K562 (cell line): ENCODE measurements at regions not wholly inside any gene's neighbourhood (a gene's known extent, or its start where the extent isn't known, plus 50 kb on each side); places are given as distances from the start of the nearest gene placed in this dataset.

ENCODE experiments used
- ATAC-seq: fragments of 200-7000 bp; cut with Tn5 transposase; 3 replicates; pipeline ENCODE4 v1.9.1; 2020; ENCODE audit warnings: moderate library complexity
- BruUV-seq: library from RNA; stranded (reverse); fragments of 400-500 nt; replicated peaks from 2 replicates; lab custom pipeline; 2021; lab: Mats Ljungman, UMichigan
- CTCF ChIA-PET: fragments of 300-600 bp; formaldehyde crosslinking; extraction: SDS; loops from one replicate; lab custom pipeline; 2021; ENCODE audit warnings: low intra/inter-chr PET ratio; lab: Yijun Ruan, JAX
- POLR2A ChIA-PET: fragments of 300-600, 350-650 bp; sonication (Branson Sonifier 250); formaldehyde crosslinking; extraction: SDS; loops from one replicate; lab custom pipeline; 2021; ENCODE audit warnings: antibody characterized with exemption, inconsistent platforms; lab: Yijun Ruan, JAX
- DNase-seq, 4 experiments: peaks; one replicate each; pipeline versions ENCODE4 v3.0.0 to v3.0.0-alpha.2; 2011 to 2018; ENCODE audit warnings: low spot score in 3 of 4, mixed read lengths in 3 of 4; ENCODE audit errors: extremely low read depth in 1 of 4
- FAIRE-seq: peaks from 2 replicates; lab custom pipeline; 2011; peaks lifted over from hg19 to GRCh38; lab: Jason Lieb, UNC
- H2AFZ ChIP-seq: 2 replicates; pipeline ENCODE4 v1.6.0; 2011; ENCODE audit warnings: low read depth, low read length, control low read depth, inconsistent platforms
- H3K27ac ChIP-seq: fragments of 200-600 bp; 3 replicates; pipeline ENCODE4 v1.8.0; 2011; ENCODE audit warnings: low read depth, mild to moderate bottlenecking, control low read depth, inconsistent platforms, low read length, moderate library complexity, mixed read lengths; ENCODE audit errors: extremely low read depth
- H3K27me3 ChIP-seq, 2 experiments: fragments of 300-600 bp in 1 of 2; 2 replicates in 1 of 2; 3 replicates in 1 of 2; pipeline versions ENCODE4 v1.6.0 to v1.8.0; 2011; ENCODE audit warnings: inconsistent platforms in 2 of 2, low read length in 2 of 2, mild to moderate bottlenecking in 1 of 2, mixed read lengths in 1 of 2, moderate library complexity in 1 of 2; ENCODE audit not compliant: control insufficient read depth in 2 of 2, insufficient read depth in 2 of 2
- H3K36me3 ChIP-seq: fragments of 300-600 bp; 3 replicates; pipeline ENCODE4 v1.8.0; 2011; ENCODE audit warnings: mild to moderate bottlenecking, low read length, inconsistent platforms; ENCODE audit not compliant: control insufficient read depth, insufficient read depth
- H3K4me1 ChIP-seq, 2 experiments: fragments of 200-600 bp in 1 of 2; replicated peaks in 1 of 2; 2 replicates in 1 of 2; 3 replicates in 1 of 2; pipeline versions ENCODE4 v1.5.1 to v1.8.0; 2011; ENCODE audit warnings: inconsistent platforms in 2 of 2, low read length in 2 of 2, mild to moderate bottlenecking in 1 of 2, mixed read lengths in 1 of 2, moderate library complexity in 1 of 2; ENCODE audit not compliant: control insufficient read depth in 2 of 2, insufficient read depth in 2 of 2
- H3K4me2 ChIP-seq: 2 replicates; pipeline ENCODE4 v1.6.1; 2011; ENCODE audit warnings: low read length, control low read depth, inconsistent platforms, mixed read lengths; ENCODE audit not compliant: insufficient read depth
- H3K4me3 ChIP-seq: fragments of 200-600 bp; sonication (generic), shearing (Covaris generic); 2 replicates; pipeline ENCODE4 v1.5.1; 2016; ENCODE audit warnings: control low read depth, inconsistent platforms
- H3K79me2 ChIP-seq: fragments of 200-600 bp; 3 replicates; pipeline ENCODE4 v1.8.0; 2011; ENCODE audit warnings: low read length, inconsistent platforms; ENCODE audit not compliant: control insufficient read depth, insufficient read depth
- H3K9ac ChIP-seq, 2 experiments: 2 replicates each; pipeline versions ENCODE4 v1.6.0 to v1.6.1; 2011; ENCODE audit warnings: low read depth in 2 of 2, low read length in 2 of 2, control low read depth in 1 of 2, inconsistent platforms in 1 of 2, mild to moderate bottlenecking in 1 of 2, mixed read lengths in 1 of 2; ENCODE audit not compliant: insufficient read depth in 1 of 2
- H3K9me1 ChIP-seq: one replicate; pipeline ENCODE4 v1.6.0; 2011; ENCODE audit warnings: inconsistent platforms, mild to moderate bottlenecking, low read length, moderate library complexity; ENCODE audit not compliant: control insufficient read depth, insufficient read depth
- H3K9me3 ChIP-seq: replicated peaks from 2 replicates; pipeline ENCODE4 v1.5.1; 2011; ENCODE audit warnings: low read depth, low read length, inconsistent platforms; ENCODE audit not compliant: control insufficient read depth, insufficient read depth
- H4K20me1 ChIP-seq: replicated peaks from 2 replicates; pipeline ENCODE4 v1.6.1; 2011; ENCODE audit warnings: low read length, inconsistent platforms, mixed read lengths; ENCODE audit not compliant: control insufficient read depth, insufficient read depth
- ASH1L ChIP-seq: fragments of 450-650 bp; IDR thresholded peaks from 2 replicates; pipeline ENCODE4 v1.6.1; 2018; ENCODE audit warnings: borderline replicate concordance, mild to moderate bottlenecking, low read depth; ENCODE audit not compliant: partially characterized antibody
- HCFC1 ChIP-seq: IDR thresholded peaks from 2 replicates; pipeline ENCODE4 v1.6.1; 2012; ENCODE audit warnings: low read depth, low read length, improper control_type of control experiment
- HMG20A ChIP-seq: fragments of 450-650 bp; formaldehyde crosslinking; conservative IDR thresholded peaks from 2 replicates; pipeline ENCODE4 v1.4.0; 2020; ENCODE audit warnings: mild to moderate bottlenecking, mixed read lengths
- HNRNPUL1 ChIP-seq: fragments of 200-400 bp; formaldehyde crosslinking; IDR thresholded peaks from 2 replicates; pipeline ENCODE4 v1.6.1; 2017; ENCODE audit warnings: low read length
- MAFK ChIP-seq: IDR thresholded peaks from 2 replicates; pipeline ENCODE4 v1.6.1; 2011; ENCODE audit warnings: low read length, improper control_type of control experiment
- NEUROD1 ChIP-seq: fragments of 150-350 bp; IDR thresholded peaks from 2 replicates; pipeline ENCODE4 v1.6.1; 2014; ENCODE audit warnings: borderline replicate concordance, low read length, low read depth; ENCODE audit not compliant: partially characterized antibody
- RAD51 ChIP-seq: fragments of 450-650 bp; IDR thresholded peaks from 2 replicates; pipeline ENCODE4 v1.7.1; 2016; ENCODE audit warnings: low read depth, mild to moderate bottlenecking, borderline replicate concordance
- RCOR1 ChIP-seq, 2 experiments: IDR thresholded peaks; 2 replicates each; pipeline ENCODE4 v1.6.1; 2012; ENCODE audit warnings: low read depth in 2 of 2, low read length in 2 of 2, borderline replicate concordance in 1 of 2, improper control_type of control experiment in 1 of 2
- SMAD3 ChIP-seq: fragments of 450-650 bp; formaldehyde crosslinking; conservative IDR thresholded peaks from 2 replicates; pipeline ENCODE4 v1.4.0; 2020; ENCODE audit warnings: mild to moderate bottlenecking
- SMARCC2 ChIP-seq: fragments of 450-650 bp; IDR thresholded peaks from 2 replicates; pipeline ENCODE4 v1.6.1; 2017; ENCODE audit warnings: antibody characterized with exemption, moderate library complexity, mild to moderate bottlenecking, low read depth
- SRSF3 ChIP-seq: fragments of 200-400 bp; formaldehyde crosslinking; IDR thresholded peaks from 2 replicates; pipeline ENCODE4 v1.6.1; 2016; ENCODE audit warnings: mild to moderate bottlenecking, low read length, moderate library complexity; ENCODE audit not compliant: insufficient read depth
- USF1 ChIP-seq: sonication (generic); formaldehyde crosslinking; IDR thresholded peaks from 2 replicates; pipeline ENCODE4 v1.9.0; 2022; ENCODE audit warnings: mild to moderate bottlenecking, missing genetic modification reagents
- ZC3H4 ChIP-seq: sonication (generic); formaldehyde crosslinking; IDR thresholded peaks from 2 replicates; pipeline ENCODE4 v1.9.0; 2021; ENCODE audit warnings: missing genetic modification reagents, borderline replicate concordance
- ZNF282 ChIP-seq: sonication (generic); formaldehyde crosslinking; IDR thresholded peaks from 2 replicates; pipeline ENCODE4 v1.8.1; 2023; ENCODE audit warnings: missing genetic modification reagents
- ZNF3 ChIP-seq: fragments of 250-450 bp; sonication (Bioruptor Pico); IDR thresholded peaks from 2 replicates; pipeline ENCODE4 v1.5.0; 2021; ENCODE audit warnings: mild to moderate bottlenecking, moderate library complexity
- ZNF311 ChIP-seq: fragments of 250-450 bp; sonication (Bioruptor Pico); IDR thresholded peaks from 2 replicates; pipeline ENCODE4 v1.4.0; 2020; ENCODE audit warnings: mild to moderate bottlenecking, moderate library complexity
- ZNF445 ChIP-seq: fragments of 250-450 bp; sonication (Bioruptor Pico); IDR thresholded peaks from 2 replicates; pipeline ENCODE4 v1.4.0; 2020; ENCODE audit warnings: low read depth, mild to moderate bottlenecking, moderate library complexity
- ZNF592 ChIP-seq: fragments of 450-650 bp; IDR thresholded peaks from 2 replicates; pipeline ENCODE4 v1.6.1; 2017; ENCODE audit warnings: antibody characterized with exemption, mild to moderate bottlenecking
- WGBS: fragments of 100-300 bp; shearing (Covaris generic); methylation state at CpG from one replicate; pipeline ENCODE4 v1.1.6; 2016; ENCODE audit warnings: low coverage, mixed read lengths; ENCODE audit not compliant: insufficient coverage; ENCODE audit errors: missing lambda C conversion rate; 5-methylcytosine and 5-hydroxymethylcytosine counted together
- in situ Hi-C: fragments of 300-500 bp; cut with MboI; formaldehyde crosslinking; loops from 4 replicates; pipeline ENCODE4 v1.15.0; 2018; ENCODE audit warnings: inconsistent platforms, mixed read lengths
- intact Hi-C: fragments of 100-400 bp; cut with micrococcal nuclease; formaldehyde crosslinking; loops from 2 replicates; pipeline ENCODE4 v1.14.2; 2022

GRCh38 chr5:92741906-92742305 is 839.1 kb downstream of the NR2F1-AS1 start:
- no peaks in the 10 kb centered on the region for H3K9me3 ChIP-seq
- BruUV-seq = no TSS peak
- TF ChIP-seq ZC3H4 (CRISPR knock-in tag) (no peak), ASH1L (no peak), ZNF3 (CRISPR knock-in tag) (no peak), ZNF311 (CRISPR knock-in tag) (no peak), ZNF445 (CRISPR knock-in tag) (no peak), USF1 (CRISPR knock-in tag) (no peak), NEUROD1 (no peak), HCFC1 (no peak), SMARCC2 (no peak), SMAD3 (CRISPR knock-in tag) (no peak), HNRNPUL1 (no peak), HMG20A (CRISPR knock-in tag) (no peak), ZNF282 (CRISPR knock-in tag) (no peak), RAD51 (no peak), RCOR1 (IDR thresholded peaks at IDR 0.05; ENCODE audit: borderline replicate concordance in 1 of 2, low read depth in 2 of 2, low read length in 2 of 2) (no peak), MAFK (no peak), ZNF592 (no peak), SRSF3 (no peak)
- H3K9ac ChIP-seq = no peak overlapping the region
- no peaks in the 10 kb centered on the region for H3K27me3 ChIP-seq
- no peaks in the 10 kb centered on the region for H3K9me1 ChIP-seq
- H3K4me2 ChIP-seq = no peak overlapping the region
- FAIRE-seq (no peak), DNase-seq (no peak), ATAC-seq (no peak)
- H3K4me3 ChIP-seq = no peak overlapping the region
- CTCF ChIA-PET = no interaction called here
- no peak overlapping the region for H2AFZ ChIP-seq
- POLR2A ChIA-PET = no interaction called here
- intact Hi-C loops (no loop called here), in situ Hi-C loops (no loop called here)
- H3K27ac ChIP-seq = no peak overlapping the region
- no peaks in the 10 kb centered on the region for H4K20me1 ChIP-seq
- no peaks in the 10 kb centered on the region for H3K4me1 ChIP-seq
- H3K36me3 ChIP-seq = no peaks in the 10 kb centered on the region
- H3K79me2 ChIP-seq = no peaks in the 10 kb centered on the region
- WGBS = 0% methylated on average over 2 of the region's 2 CpGs
